IPS-15b (cell line): ENCODE measurements at regions not wholly inside any gene's neighbourhood (a gene's known extent, or its start where the extent isn't known, plus 50 kb on each side); places are given as distances from the start of the nearest gene placed in this dataset.

Experiments
- H3K27me3 ChIP-seq: one replicate; pipeline ENCODE4 v1.6.1; 2013; ENCODE audit warnings: low read length; ENCODE audit not compliant: control insufficient read depth, insufficient read depth
- H3K36me3 ChIP-seq: one replicate; pipeline ENCODE4 v1.6.1; 2013; ENCODE audit warnings: low read length; ENCODE audit not compliant: control insufficient read depth, insufficient read depth
- H3K4me1 ChIP-seq: one replicate; pipeline ENCODE4 v1.6.1; 2013; ENCODE audit warnings: mild to moderate bottlenecking, low read length; ENCODE audit not compliant: control insufficient read depth, insufficient read depth
- H3K4me3 ChIP-seq: one replicate; pipeline ENCODE4 v1.5.1; 2013; ENCODE audit warnings: low read depth, low read length
- H3K9ac ChIP-seq: one replicate; pipeline ENCODE4 v1.6.1; 2013; ENCODE audit warnings: low read depth, mild to moderate bottlenecking, low read length
- H3K9me3 ChIP-seq: one replicate; pipeline ENCODE4 v1.6.1; 2013; ENCODE audit warnings: mild to moderate bottlenecking, low read length; ENCODE audit not compliant: control insufficient read depth, insufficient read depth

GRCh38 chr13:73608711-73609485 is 525.3 kb downstream of the KLF12 start:
- no peaks in the 10 kb centered on the region for H3K36me3 ChIP-seq
- H3K4me3 ChIP-seq: no peak overlapping the region
- H3K4me1 ChIP-seq: peaks cover 3% of the 10 kb centered on the region
- H3K27me3 ChIP-seq: no peaks in the 10 kb centered on the region
- no peaks in the 10 kb centered on the region for H3K9me3 ChIP-seq
- no peak overlapping the region for H3K9ac ChIP-seq

GRCh38 chr13:73608157-73608516 is 526.1 kb downstream of the KLF12 start:
- no peaks in the 10 kb centered on the region for H3K9me3 ChIP-seq
- no peak overlapping the region for H3K9ac ChIP-seq
- peaks cover 3% of the 10 kb centered on the region for H3K4me1 ChIP-seq
- H3K36me3 ChIP-seq: no peaks in the 10 kb centered on the region
- no peak overlapping the region for H3K4me3 ChIP-seq
- H3K27me3 ChIP-seq: no peaks in the 10 kb centered on the region

GRCh38 chr13:73607489-73608156 is 526.6 kb downstream of the KLF12 start:
- Histone ChIP-seq H3K9me3 (no peaks in the 10 kb centered on the region), H3K4me3 (no peak overlapping the region), H3K36me3 (no peaks in the 10 kb centered on the region), H3K27me3 (no peaks in the 10 kb centered on the region), H3K9ac (no peak overlapping the region), H3K4me1 (peaks cover 3% of the 10 kb centered on the region)

- Histone ChIP-seq H3K4me1 (peaks cover 3% of the 10 kb centered on the region), H3K9me3 (no peaks in the 10 kb centered on the region), H3K9ac (no peak overlapping the region), H3K4me3 (no peak overlapping the region), H3K27me3 (no peaks in the 10 kb centered on the region), H3K36me3 (no peaks in the 10 kb centered on the region)
These were observed 530.6 kb downstream of the KLF12 start for GRCh38 chr13:73603646-73604045.

- Histone ChIP-seq H3K27me3 (no peaks in the 10 kb centered on the region), H3K4me1 (no peaks in the 10 kb centered on the region), H3K9me3 (no peaks in the 10 kb centered on the region), H3K36me3 (no peaks in the 10 kb centered on the region), H3K9ac (no peak overlapping the region), H3K4me3 (no peak overlapping the region)
These were observed 531.9 kb downstream of the KLF12 start for GRCh38 chr13:73602295-73602694.

GRCh38 chr13:73601708-73602107 is 532.5 kb downstream of the KLF12 start:
- Histone ChIP-seq H3K9me3 (no peaks in the 10 kb centered on the region), H3K27me3 (no peaks in the 10 kb centered on the region), H3K36me3 (no peaks in the 10 kb centered on the region), H3K4me1 (no peaks in the 10 kb centered on the region), H3K4me3 (no peak overlapping the region), H3K9ac (no peak overlapping the region)

- H3K9ac ChIP-seq: no peak overlapping the region
- H3K36me3 ChIP-seq: no peaks in the 10 kb centered on the region
- no peaks in the 10 kb centered on the region for H3K9me3 ChIP-seq
- H3K27me3 ChIP-seq: no peaks in the 10 kb centered on the region
- no peak overlapping the region for H3K4me3 ChIP-seq
- no peaks in the 10 kb centered on the region for H3K4me1 ChIP-seq
These were observed 534.7 kb downstream of the KLF12 start for GRCh38 chr13:73599232-73600128.

- no peaks in the 10 kb centered on the region for H3K27me3 ChIP-seq
- no peaks in the 10 kb centered on the region for H3K9me3 ChIP-seq
- H3K4me1 ChIP-seq: no peaks in the 10 kb centered on the region
- H3K36me3 ChIP-seq: no peaks in the 10 kb centered on the region
- H3K4me3 ChIP-seq: no peak overlapping the region
- no peak overlapping the region for H3K9ac ChIP-seq
These were observed 536.0 kb downstream of the KLF12 start for GRCh38 chr13:73598020-73598712.

- Histone ChIP-seq H3K36me3 (no peaks in the 10 kb centered on the region), H3K4me3 (no peak overlapping the region), H3K27me3 (no peaks in the 10 kb centered on the region), H3K4me1 (no peaks in the 10 kb centered on the region), H3K9me3 (no peaks in the 10 kb centered on the region), H3K9ac (no peak overlapping the region)
These were observed 537.6 kb downstream of the KLF5 start for GRCh38 chr13:73596382-73596781.

- no peaks in the 10 kb centered on the region for H3K27me3 ChIP-seq
- no peaks in the 10 kb centered on the region for H3K36me3 ChIP-seq
- H3K9ac ChIP-seq: no peak overlapping the region
- H3K4me3 ChIP-seq: no peak overlapping the region
- H3K4me1 ChIP-seq: no peaks in the 10 kb centered on the region
- H3K9me3 ChIP-seq: no peaks in the 10 kb centered on the region
These were observed 534.5 kb downstream of the KLF5 start for GRCh38 chr13:73593199-73593765.

GRCh38 chr13:73591861-73592260 is 533.1 kb downstream of the KLF5 start:
- Histone ChIP-seq H3K4me1 (no peaks in the 10 kb centered on the region), H3K36me3 (no peaks in the 10 kb centered on the region), H3K9me3 (no peaks in the 10 kb centered on the region), H3K4me3 (no peak overlapping the region), H3K9ac (no peak overlapping the region), H3K27me3 (no peaks in the 10 kb centered on the region)
